Stimulated activated CD4-positive, alpha-beta T cell treated with anti-CD3 and anti-CD28 coated beads, Interleukin-4, amount 100 ng/mL, for 1 hour (primary cell): ENCODE measurements at regions not wholly inside any gene's neighbourhood (a gene's known extent, or its start where the extent isn't known, plus 50 kb on each side); places are given as distances from the start of the nearest gene placed in this dataset.
"Not testable (repeated sequence)": the region's sequence is repeated elsewhere in the genome, so short reads cannot be mapped to it uniquely, and the experiment has no call there.

Experiments used
- DNase-seq: peaks from one replicate; pipeline ENCODE4 v3.0.0-alpha.2; 2020

GRCh38 chr13:33634546-33634982 is 183.4 kb upstream of the RFC3 start:
- no peak for DNase-seq

- DNase-seq = no peak
These were observed 181.7 kb upstream of the RFC3 start for GRCh38 chr13:33636243-33636642.

- DNase-seq = no peak
These were observed 180.8 kb upstream of the RFC3 start for GRCh38 chr13:33636955-33637670.

- no peak for DNase-seq
These were observed 179.8 kb upstream of the RFC3 start for GRCh38 chr13:33637978-33638743.

GRCh38 chr13:33639158-33639557 is 178.8 kb upstream of the RFC3 start:
- no peak for DNase-seq

- peak; percentile 46 for DNase-seq
These were observed 178.3 kb upstream of the RFC3 start for GRCh38 chr13:33639626-33640080.

- DNase-seq = no peak
These were observed 177.1 kb upstream of the RFC3 start for GRCh38 chr13:33640832-33641231.

GRCh38 chr13:33642374-33643065 is 175.4 kb upstream of the RFC3 start:
- no peak for DNase-seq

- DNase-seq = no peak
These were observed 173.1 kb upstream of the RFC3 start for GRCh38 chr13:33644581-33645543.

GRCh38 chr13:33645591-33646554 is 172.1 kb upstream of the RFC3 start:
- DNase-seq = no peak

- no peak for DNase-seq
These were observed 168.6 kb upstream of the RFC3 start for GRCh38 chr13:33649212-33649878.

- DNase-seq = no peak
These were observed 166.2 kb upstream of the RFC3 start for GRCh38 chr13:33651766-33652165.

- DNase-seq = no peak
These were observed 160.7 kb upstream of the RFC3 start for GRCh38 chr13:33657274-33657673.

GRCh38 chr13:33659466-33659865 is 158.5 kb upstream of the RFC3 start:
- DNase-seq = no peak

GRCh38 chr13:33659894-33660293 is 158.1 kb upstream of the RFC3 start:
- DNase-seq = no peak

GRCh38 chr13:33662392-33662791 is 155.6 kb upstream of the RFC3 start:
- DNase-seq = no peak

- DNase-seq = no peak
These were observed 152.2 kb upstream of the RFC3 start for GRCh38 chr13:33665626-33666175.

- no peak for DNase-seq
These were observed 146.4 kb upstream of the RFC3 start for GRCh38 chr13:33671560-33671959.

- not testable (repeated sequence) for DNase-seq
These were observed 145.9 kb upstream of the RFC3 start for GRCh38 chr13:33672022-33672421.
